RWPE1 (cell line): ENCODE measurements at regions not wholly inside any gene's neighbourhood (a gene's known extent, or its start where the extent isn't known, plus 50 kb on each side); places are given as distances from the start of the nearest gene placed in this dataset.
A peak's percentile ranks its signal among the peaks of the same experiment; 100 is the strongest.

Experiments
- CTCF ChIA-PET: fragments of 350-600 bp; sonication (Branson Sonifier 250); formaldehyde crosslinking; extraction: SDS; loops from one replicate; lab custom pipeline; 2021; lab: Yijun Ruan, JAX
- POLR2A ChIA-PET: fragments of 400-600 bp; formaldehyde crosslinking; extraction: SDS; loops from one replicate; lab custom pipeline; 2020; ENCODE audit warnings: antibody characterized with exemption; ENCODE audit not compliant: low non-redundant PET; lab: Yijun Ruan, JAX
- DNase-seq: peaks from one replicate; pipeline ENCODE4 v3.0.0; 2012; ENCODE audit warnings: low spot score
- H3K27ac ChIP-seq: fragments of 450-650 bp; 2 replicates; pipeline ENCODE4 v1.5.1; 2017
- CTCF ChIP-seq: fragments of 450-650 bp; conservative IDR thresholded peaks from 2 replicates; pipeline ENCODE4 v1.5.1; 2017; ENCODE audit warnings: low read depth, mild to moderate bottlenecking

GRCh38 chr3:16055606-16056211 lies 118.8 kb upstream of the GALNT15 start:
- no peak for TF ChIP-seq CTCF
- no peak overlapping the region for H3K27ac ChIP-seq
- POLR2A ChIA-PET = no interaction called here
- DNase-seq = no peak
- CTCF ChIA-PET = no interaction called here

- POLR2A ChIA-PET = no interaction called here
- CTCF ChIA-PET = interaction anchor here (0.5 kb wide), 1 partner anchor 121 kb away, joined by 3 read pairs; no protein-coding TSS in a partner anchor
- H3K27ac ChIP-seq = no peak overlapping the region
- TF ChIP-seq CTCF = no peak
- no peak for DNase-seq
Measured at GRCh38 chr3:16056217-16056616, 118.3 kb upstream of the GALNT15 start.

- ChIA-PET POLR2A (no interaction called here), CTCF (interaction anchor here (0.6 kb wide), 1 partner anchor 247 kb away, joined by 3 read pairs; no protein-coding TSS in a partner anchor)
- no peak overlapping the region for H3K27ac ChIP-seq
- DNase-seq = no peak
- no peak for TF ChIP-seq CTCF
Measured at GRCh38 chr3:16058521-16058920, 116.0 kb upstream of the GALNT15 start.

- H3K27ac ChIP-seq = peak overlapping the region; percentile 52
- no peak for TF ChIP-seq CTCF
- ChIA-PET CTCF (no interaction called here), POLR2A (no interaction called here)
- no peak for DNase-seq
Measured at GRCh38 chr3:16059081-16059537, 115.4 kb upstream of the GALNT15 start.

- peak; percentile 20 for DNase-seq
- CTCF ChIA-PET = interaction anchor here (0.6 kb wide), 2 partner anchors 83 to 93 kb away, joined by 3 read pairs; no protein-coding TSS in a partner anchor
- no peak for TF ChIP-seq CTCF
- POLR2A ChIA-PET = no interaction called here
- H3K27ac ChIP-seq = peak overlapping the region; percentile 52
Measured at GRCh38 chr3:16059711-16060357, 114.6 kb upstream of the GALNT15 start.

GRCh38 chr3:16060358-16060852 lies 114.1 kb upstream of the GALNT15 start:
- CTCF ChIA-PET = interaction anchor here (0.6 to 0.8 kb wide), 3 partner anchors 82 to 118 kb away, joined by 3 read pairs; no protein-coding TSS in a partner anchor
- POLR2A ChIA-PET = no interaction called here
- H3K27ac ChIP-seq = peak overlapping the region; percentile 58

More at GRCh38 chr3:16060358-16060852, 114.1 kb upstream of the GALNT15 start:
- no peak for TF ChIP-seq CTCF
- DNase-seq = peak; percentile 80
